Stomach smooth muscle (tissue), 2 donors: ENCODE measurements at regions not wholly inside any gene's neighbourhood (a gene's known extent, or its start where the extent isn't known, plus 50 kb on each side); places are given as distances from the start of the nearest gene placed in this dataset.
"Not testable (repeated sequence)": the region's sequence is repeated elsewhere in the genome, so short reads cannot be mapped to it uniquely, and the experiment has no call there.

Experiments used
- H3K27ac ChIP-seq: one replicate; pipeline ENCODE4 v1.7.0; 2013; ENCODE audit warnings: mild to moderate bottlenecking, low read length, inconsistent platforms
- H3K27me3 ChIP-seq, 2 donors: one replicate each; pipeline ENCODE4 v1.7.0; 2013; ENCODE audit warnings: low read length in 2 of 2; ENCODE audit not compliant: insufficient read depth in 2 of 2, control insufficient read depth in 1 of 2
- H3K36me3 ChIP-seq, 2 donors: one replicate each; pipeline ENCODE4 v1.7.0; 2013; ENCODE audit warnings: low read length in 2 of 2; ENCODE audit not compliant: control insufficient read depth in 2 of 2, insufficient read depth in 2 of 2
- H3K4me1 ChIP-seq: one replicate; pipeline ENCODE4 v1.7.0; 2013; ENCODE audit warnings: low read length; ENCODE audit not compliant: control insufficient read depth, insufficient read depth
- H3K4me3 ChIP-seq, 2 donors: one replicate each; pipeline ENCODE4 v1.7.0; 2013; ENCODE audit warnings: low read length in 2 of 2
- H3K9ac ChIP-seq, 2 donors: one replicate each; pipeline ENCODE4 v1.7.0; 2013; ENCODE audit warnings: low read length in 2 of 2, mild to moderate bottlenecking in 1 of 2
- H3K9me3 ChIP-seq, 2 donors: one replicate each; pipeline ENCODE4 v1.7.0; 2013; ENCODE audit warnings: low read length in 2 of 2; ENCODE audit not compliant: control insufficient read depth in 2 of 2
- donor health status: healthy.
- donor health status: Pancreatic carcinoma.

DNA sequence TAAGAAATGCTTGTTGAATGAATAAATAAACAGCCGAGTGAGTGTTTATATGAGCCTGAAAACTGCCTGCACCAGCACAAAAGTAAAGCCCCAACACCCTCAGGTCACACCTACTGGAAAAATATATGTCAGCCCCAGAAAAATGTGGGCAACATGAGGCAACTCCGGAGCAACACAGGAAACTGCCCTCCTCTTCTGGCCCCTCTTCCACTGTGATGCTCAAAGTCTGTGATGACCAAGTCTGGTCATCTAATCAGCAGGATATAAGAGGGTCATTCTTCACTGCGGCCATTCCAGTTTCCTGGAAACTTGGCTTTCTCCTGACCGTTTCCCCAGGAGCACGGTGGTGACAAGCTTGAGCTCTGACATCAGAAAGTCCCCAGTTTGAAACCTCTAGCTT is 159.6 kb upstream of the PZP start:
- Histone ChIP-seq H3K4me1 (peaks cover 5% of the 10 kb centered on the region), H3K36me3 (no peaks in the 10 kb centered on the region), H3K9me3 (no peaks in the 10 kb centered on the region), H3K4me3 (no peak overlapping the region), H3K27ac (no peak overlapping the region), H3K27me3 (no peaks in the 10 kb centered on the region), H3K9ac (no peak overlapping the region)

DNA sequence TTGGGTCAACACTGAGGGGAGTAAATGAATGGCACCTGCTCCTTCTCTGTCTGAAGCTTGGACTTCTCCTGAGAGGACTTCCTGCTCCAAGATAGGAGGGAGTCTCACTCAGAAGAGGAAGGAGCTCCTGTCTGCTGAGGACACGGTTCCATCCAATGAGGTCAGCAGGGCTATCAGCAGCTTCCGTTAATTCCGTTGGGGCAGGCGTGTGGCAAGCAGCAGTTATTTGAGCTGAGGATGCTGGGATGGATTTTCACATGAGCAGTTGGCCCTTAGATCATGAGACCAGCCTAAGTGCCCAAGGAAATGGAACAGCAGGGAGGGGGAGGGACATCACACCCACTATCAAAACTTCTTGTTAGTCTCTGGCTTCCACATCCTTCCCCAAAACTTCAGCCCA is 159.0 kb upstream of the PZP start:
- Histone ChIP-seq H3K27ac (no peak overlapping the region), H3K36me3 (no peaks in the 10 kb centered on the region), H3K4me3 (no peak overlapping the region), H3K27me3 (no peaks in the 10 kb centered on the region), H3K4me1 (peaks cover 5% of the 10 kb centered on the region), H3K9ac (no peak overlapping the region), H3K9me3 (no peaks in the 10 kb centered on the region)

DNA sequence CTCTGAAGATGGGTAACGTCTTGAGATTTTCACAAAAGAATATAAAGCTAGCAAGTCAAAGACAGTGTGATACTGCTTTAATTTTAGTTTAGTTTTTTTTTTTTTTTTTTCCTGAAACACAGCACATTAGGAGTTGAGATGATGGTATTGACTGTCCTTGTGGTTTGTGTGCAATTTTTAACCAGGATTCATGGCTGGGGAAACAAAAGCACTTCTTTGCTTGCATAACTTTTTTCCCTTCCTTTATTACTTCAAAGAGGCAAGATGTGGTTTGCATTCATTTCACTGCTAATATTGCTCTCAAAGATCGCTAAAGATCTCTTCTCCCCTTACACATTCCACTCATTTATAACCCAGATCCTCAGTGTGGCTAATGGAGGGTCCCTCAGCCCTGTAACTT is 157.1 kb upstream of the PZP start:
- Histone ChIP-seq H3K27ac (no peak overlapping the region), H3K4me3 (no peak overlapping the region), H3K9me3 (no peaks in the 10 kb centered on the region), H3K27me3 (no peaks in the 10 kb centered on the region), H3K36me3 (no peaks in the 10 kb centered on the region), H3K9ac (no peak overlapping the region), H3K4me1 (peaks cover 5% of the 10 kb centered on the region)

DNA sequence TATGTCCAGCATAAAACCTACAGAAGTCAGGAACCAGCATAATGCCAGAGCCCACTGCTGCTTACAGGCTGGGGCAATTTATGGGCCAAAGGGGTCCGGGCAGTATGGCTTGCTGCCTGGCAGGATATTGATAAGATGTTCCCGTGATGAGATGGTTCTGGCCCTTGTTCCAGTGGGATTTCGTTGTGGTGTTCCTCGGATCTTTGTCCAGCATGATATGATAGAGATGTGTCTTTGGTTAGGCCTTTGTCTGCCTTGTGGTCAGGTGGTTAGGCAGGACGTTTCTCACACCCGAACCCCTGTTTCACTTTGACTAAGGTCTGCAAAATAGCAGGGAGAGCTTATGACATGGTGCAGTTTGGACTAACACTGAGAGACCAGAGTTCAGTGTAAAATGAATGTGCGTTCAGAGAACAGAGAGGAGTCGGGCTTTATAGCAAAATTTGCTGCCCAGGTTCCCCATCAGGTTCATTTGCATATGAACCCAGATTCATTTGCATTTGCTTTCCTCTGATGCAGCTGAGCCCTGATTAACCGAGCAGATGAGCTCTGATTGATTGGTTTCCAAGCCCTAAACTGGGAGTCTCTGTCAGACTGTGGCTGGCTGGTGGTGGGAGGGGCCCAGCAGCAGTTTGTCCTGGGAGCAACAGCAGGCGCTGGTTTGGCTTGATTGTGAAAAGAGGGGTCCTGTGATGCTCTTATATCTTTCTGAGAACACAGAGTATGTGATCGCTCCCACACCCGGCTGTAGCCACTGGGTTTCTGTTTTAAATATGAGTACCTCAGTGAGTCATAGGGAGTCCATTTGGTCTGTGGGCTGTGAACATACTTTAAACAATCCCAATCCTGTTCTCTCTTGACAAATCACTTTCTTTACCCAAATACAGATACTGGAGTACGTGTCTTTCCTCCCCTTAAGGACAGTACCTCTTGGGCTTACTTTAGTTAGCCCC is 156.3 kb upstream of the PZP start:
- Histone ChIP-seq H3K27ac (no peak overlapping the region), H3K4me1 (peaks cover 5% of the 10 kb centered on the region), H3K4me3 (no peak overlapping the region), H3K9ac (no peak overlapping the region), H3K27me3 (no peaks in the 10 kb centered on the region), H3K36me3 (no peaks in the 10 kb centered on the region), H3K9me3 (no peaks in the 10 kb centered on the region)

DNA sequence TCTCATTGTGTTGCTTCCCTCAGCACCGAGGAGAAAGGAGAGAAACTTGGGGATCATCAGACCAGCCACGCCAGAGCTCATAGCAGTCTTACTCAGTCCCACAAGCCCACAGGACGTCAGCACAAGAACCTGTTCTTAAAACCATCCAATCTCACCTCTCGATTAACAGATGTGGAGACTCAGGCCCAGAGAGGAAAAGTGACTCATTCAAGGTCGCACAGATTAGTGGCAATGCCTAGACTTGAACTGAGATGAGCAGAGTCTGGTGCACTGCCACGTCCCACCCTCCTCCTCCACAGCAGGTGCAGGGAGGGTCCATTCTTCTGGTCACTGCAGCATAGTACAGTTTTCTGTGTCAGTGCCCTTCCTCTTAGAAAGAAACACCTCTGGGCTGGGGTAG is 154.9 kb upstream of the PZP start:
- Histone ChIP-seq H3K36me3 (no peaks in the 10 kb centered on the region), H3K9ac (no peak overlapping the region), H3K4me3 (no peak overlapping the region), H3K27me3 (no peaks in the 10 kb centered on the region), H3K4me1 (peaks cover 5% of the 10 kb centered on the region), H3K9me3 (no peaks in the 10 kb centered on the region), H3K27ac (no peak overlapping the region)

DNA sequence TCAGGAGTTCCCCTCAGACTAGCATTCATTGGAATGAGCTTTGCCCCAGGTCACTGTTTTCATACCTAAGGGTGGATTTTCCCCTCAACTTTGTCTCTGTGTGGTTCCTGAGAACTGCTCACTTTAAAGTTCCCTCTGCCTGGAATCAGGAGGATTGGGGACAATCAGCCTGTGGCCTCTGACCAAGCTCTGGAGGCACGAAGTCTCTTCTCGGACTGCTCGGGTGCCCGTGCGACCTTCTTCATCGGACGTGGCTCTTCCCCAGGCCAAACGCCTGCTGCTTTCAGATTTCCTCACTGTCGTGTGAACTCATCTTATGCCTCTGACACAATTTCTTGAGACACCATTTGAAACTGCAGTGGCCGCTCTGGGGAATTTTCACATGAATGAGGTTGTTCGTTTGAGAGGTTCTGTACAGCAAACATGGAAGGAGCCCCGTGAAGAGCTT is 153.7 kb upstream of the PZP start:
- H3K27ac ChIP-seq, result no peak overlapping the region
- H3K4me1 ChIP-seq, result peaks cover 5% of the 10 kb centered on the region
- H3K4me3 ChIP-seq, result no peak overlapping the region
- H3K27me3 ChIP-seq, result no peaks in the 10 kb centered on the region
- H3K9ac ChIP-seq, result no peak overlapping the region
- no peaks in the 10 kb centered on the region for H3K36me3 ChIP-seq
- H3K9me3 ChIP-seq, result no peaks in the 10 kb centered on the region

DNA sequence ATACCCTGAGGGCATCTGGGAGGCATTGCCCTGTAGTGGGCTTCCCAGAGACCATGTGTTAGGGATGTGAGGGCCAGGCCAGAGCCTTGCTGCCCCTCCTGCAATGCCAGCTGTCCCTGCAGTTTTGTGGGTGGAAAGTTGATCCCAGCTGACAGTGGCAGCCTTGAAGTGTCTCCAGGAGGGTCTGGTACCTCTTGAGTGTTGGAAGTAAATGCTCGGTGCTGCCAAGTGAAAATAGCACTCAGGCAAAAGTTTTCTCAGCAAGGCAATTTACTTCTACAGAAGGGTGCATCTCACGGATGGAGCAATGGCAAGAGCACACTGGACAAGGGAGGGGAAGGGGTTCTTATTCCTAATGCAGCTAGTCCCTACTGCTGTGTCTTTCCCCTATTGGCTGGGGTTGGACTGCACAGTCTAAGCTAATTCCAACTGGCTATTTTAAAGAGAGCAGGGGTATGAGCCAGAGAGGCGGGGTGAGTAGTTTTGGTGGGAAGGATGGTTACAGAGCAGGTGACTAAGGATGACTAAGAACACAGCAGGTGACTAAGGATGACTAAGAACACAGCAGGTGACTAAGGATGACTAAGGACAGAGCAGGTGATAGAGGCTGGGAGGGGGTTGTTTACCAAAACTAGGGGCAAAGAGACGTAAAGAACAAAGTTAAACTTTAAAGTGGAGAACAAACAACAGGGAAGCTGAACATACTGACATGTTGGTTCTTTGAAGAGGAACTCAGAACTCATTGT is 146.0 kb upstream of the PZP start:
- not testable (repeated sequence) for H3K9ac ChIP-seq, H3K4me1 ChIP-seq, H3K9me3 ChIP-seq, H3K4me3 ChIP-seq, H3K27ac ChIP-seq, H3K36me3 ChIP-seq, H3K27me3 ChIP-seq

DNA sequence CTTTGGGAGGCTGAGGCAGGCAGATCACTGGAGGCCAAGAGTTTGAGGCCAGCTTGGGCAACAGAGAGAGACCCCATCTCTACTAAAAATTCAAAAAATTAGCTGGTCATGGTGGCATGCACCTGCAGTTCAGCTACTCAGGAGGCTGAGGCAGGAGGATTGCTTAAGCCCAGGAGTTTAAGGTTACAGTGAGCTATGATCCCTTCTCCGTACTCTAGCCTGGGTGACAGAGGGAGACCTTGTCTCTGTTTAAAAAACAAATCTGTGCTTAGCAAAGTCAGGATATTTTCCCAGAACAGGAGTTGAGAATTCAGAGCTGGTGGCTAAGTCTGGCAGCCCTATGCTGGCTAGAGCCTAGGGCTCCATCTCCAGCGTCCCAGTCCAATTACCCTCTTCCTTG is 142.9 kb upstream of the PZP start:
- Histone ChIP-seq H3K9me3 (peaks cover 6 to 8% of the 10 kb centered on the region in 2 donors), H3K36me3 (no peaks in the 10 kb centered on the region), H3K27me3 (no peaks in the 10 kb centered on the region), H3K9ac (no peak overlapping the region), H3K4me3 (no peak overlapping the region), H3K4me1 (peaks cover 6% of the 10 kb centered on the region), H3K27ac (no peak overlapping the region)

DNA sequence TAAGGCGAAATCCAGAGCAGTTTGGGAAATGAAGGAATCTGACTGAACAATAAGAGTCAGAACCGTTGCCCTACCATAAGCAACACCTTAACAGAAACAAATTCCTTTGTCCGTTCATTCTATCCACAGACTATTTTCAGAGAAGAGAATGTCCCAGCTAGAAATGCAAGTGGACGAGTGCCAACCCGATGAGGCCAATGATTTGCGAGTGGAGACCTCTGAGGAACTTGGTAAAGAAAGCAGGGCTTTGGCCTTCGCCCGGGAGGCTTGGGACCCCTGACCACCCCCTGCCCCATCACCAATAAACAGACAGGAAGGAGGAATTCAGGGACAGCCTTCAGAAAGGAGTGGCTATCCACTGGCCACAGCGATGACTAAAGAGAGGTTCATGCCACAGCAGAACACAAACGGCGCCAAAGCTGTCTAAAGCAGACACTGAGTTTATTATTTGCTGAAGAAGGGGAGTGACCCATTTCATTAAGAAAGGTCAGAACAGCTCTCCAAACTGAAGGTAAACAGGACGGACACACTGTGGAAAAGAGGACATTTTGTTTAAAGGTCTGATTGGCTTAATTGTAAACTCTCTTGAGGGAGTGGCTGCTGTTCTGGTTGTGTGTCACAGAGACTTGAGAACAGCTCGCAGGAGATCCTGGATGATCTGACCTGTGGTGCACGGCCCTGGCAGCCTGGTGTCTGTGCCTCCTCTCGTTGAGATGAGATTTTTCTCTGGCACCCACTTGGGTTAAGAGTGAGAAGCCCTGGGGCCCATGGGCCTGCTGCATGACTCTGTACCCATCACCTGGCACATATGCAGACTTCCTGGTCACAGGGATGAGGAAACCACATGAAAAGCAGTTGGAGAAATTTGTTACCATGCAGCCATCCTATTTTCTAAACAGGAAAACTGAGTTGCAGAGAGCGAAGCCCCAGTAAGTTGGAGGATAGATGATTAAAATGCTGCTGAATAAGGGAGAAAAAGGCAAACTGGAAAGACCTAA is 142.0 kb upstream of the PZP start:
- Histone ChIP-seq H3K4me3 (no peak overlapping the region), H3K27ac (no peak overlapping the region), H3K4me1 (peaks cover 6% of the 10 kb centered on the region), H3K27me3 (no peaks in the 10 kb centered on the region), H3K36me3 (no peaks in the 10 kb centered on the region), H3K9ac (no peak overlapping the region), H3K9me3 (peaks cover 6 to 8% of the 10 kb centered on the region in 2 donors)

DNA sequence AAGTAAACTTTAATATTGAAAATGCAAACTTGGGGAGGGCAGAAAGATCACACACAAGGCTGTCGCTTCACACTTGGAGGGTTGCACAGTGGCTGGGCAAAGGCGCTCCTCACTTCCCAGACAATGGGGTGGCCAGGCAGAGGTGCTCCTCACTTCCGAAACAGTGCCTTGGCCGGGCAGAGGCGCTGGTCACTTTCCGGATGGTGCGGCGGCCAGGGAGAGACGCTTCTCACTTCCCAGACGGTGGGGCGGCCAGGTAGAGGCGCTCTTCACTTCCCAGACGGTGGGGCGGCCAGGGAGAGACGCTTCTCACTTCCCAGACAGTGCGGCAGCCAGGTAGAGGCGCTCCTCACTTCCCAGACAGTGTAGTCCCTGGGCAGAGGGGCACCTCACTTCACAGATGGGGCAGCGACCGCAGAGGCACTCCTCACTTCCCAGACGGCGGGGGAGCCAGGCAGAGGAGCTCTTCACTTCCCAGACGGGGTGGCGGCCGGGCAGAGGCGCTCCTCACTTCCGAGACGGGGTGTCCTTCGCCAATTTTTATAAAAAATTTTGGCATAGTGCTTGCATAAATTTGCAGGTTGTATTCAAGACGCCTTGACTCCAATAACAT is 140.8 kb upstream of the PZP start:
- no peak overlapping the region for H3K27ac ChIP-seq
- no peaks in the 10 kb centered on the region for H3K36me3 ChIP-seq
- no peak overlapping the region for H3K9ac ChIP-seq
- H3K9me3 ChIP-seq, result peaks cover 4 to 8% of the 10 kb centered on the region in 2 donors
- H3K4me3 ChIP-seq, result no peak overlapping the region
- H3K4me1 ChIP-seq, result peaks cover 6% of the 10 kb centered on the region
- no peaks in the 10 kb centered on the region for H3K27me3 ChIP-seq
